Thyroid gland (tissue), 4 donors: ENCODE measurements at regions not wholly inside any gene's neighbourhood (a gene's known extent, or its start where the extent isn't known, plus 50 kb on each side); places are given as distances from the start of the nearest gene placed in this dataset.

Experiments used
- POLR2A ChIP-seq, 2 donors: fragments of 450-650 bp; IDR thresholded peaks; one replicate each; pipeline ENCODE4 v1.6.1; 2017; ENCODE audit warnings: antibody characterized with exemption in 2 of 2, mild to moderate bottlenecking in 2 of 2, moderate library complexity in 1 of 2
- TF ChIP-seq, protein P1 (sequence below), 6 experiments: fragments of 200-600 bp in 3 of 6; fragments of 450-650 bp in 3 of 6; sonication (generic) in 3 of 6; IDR thresholded peaks; one replicate each; pipeline ENCODE4 v1.5.1; 2016 to 2019; ENCODE audit warnings: antibody characterized with exemption in 6 of 6, mild to moderate bottlenecking in 2 of 6, inconsistent platforms in 1 of 6, moderate library complexity in 1 of 6

DNA sequence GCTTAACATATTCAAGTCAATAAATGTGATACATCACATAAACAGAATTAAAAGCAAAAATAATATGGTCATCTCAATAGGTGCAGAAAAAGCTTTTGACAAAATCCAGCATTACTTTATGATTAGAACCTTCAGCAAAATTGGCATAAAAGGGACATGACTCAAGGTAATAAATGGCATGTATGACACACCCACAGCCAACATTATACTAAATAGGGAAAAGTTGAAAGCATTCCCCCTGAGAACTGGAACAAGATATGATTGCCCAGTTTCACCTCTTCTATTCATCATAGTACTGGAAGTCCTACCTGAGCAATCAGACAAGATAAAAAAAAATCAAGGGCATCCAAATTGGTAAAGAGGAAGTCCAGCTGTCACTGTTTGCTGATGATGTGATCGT lies 594.7 kb downstream of the DIPK2A start:
- TF ChIP-seq, protein P1, sequence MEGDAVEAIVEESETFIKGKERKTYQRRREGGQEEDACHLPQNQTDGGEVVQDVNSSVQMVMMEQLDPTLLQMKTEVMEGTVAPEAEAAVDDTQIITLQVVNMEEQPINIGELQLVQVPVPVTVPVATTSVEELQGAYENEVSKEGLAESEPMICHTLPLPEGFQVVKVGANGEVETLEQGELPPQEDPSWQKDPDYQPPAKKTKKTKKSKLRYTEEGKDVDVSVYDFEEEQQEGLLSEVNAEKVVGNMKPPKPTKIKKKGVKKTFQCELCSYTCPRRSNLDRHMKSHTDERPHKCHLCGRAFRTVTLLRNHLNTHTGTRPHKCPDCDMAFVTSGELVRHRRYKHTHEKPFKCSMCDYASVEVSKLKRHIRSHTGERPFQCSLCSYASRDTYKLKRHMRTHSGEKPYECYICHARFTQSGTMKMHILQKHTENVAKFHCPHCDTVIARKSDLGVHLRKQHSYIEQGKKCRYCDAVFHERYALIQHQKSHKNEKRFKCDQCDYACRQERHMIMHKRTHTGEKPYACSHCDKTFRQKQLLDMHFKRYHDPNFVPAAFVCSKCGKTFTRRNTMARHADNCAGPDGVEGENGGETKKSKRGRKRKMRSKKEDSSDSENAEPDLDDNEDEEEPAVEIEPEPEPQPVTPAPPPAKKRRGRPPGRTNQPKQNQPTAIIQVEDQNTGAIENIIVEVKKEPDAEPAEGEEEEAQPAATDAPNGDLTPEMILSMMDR (IDR thresholded peaks at IDR 0.05): no peak
- TF ChIP-seq POLR2A (IDR thresholded peaks at IDR 0.05): no peak
